ENCODE measurements at regions not wholly inside any gene's neighbourhood (a gene's known extent, or its start where the extent isn't known, plus 50 kb on each side); places are given as distances from the start of the nearest gene placed in this dataset.
A peak's percentile ranks its signal among the peaks of the same experiment; 100 is the strongest.

GRCh38 chr15:66919421-66919820 lies 146.0 kb upstream of the SMAD3 start (continued):
- TF ChIP-seq ETS1 (IDR thresholded peaks at IDR 0.05) (no peak), STAT1 (IDR thresholded peaks at IDR 0.05; ENCODE audit: unreplicated experiment) (no peak)

DNA sequence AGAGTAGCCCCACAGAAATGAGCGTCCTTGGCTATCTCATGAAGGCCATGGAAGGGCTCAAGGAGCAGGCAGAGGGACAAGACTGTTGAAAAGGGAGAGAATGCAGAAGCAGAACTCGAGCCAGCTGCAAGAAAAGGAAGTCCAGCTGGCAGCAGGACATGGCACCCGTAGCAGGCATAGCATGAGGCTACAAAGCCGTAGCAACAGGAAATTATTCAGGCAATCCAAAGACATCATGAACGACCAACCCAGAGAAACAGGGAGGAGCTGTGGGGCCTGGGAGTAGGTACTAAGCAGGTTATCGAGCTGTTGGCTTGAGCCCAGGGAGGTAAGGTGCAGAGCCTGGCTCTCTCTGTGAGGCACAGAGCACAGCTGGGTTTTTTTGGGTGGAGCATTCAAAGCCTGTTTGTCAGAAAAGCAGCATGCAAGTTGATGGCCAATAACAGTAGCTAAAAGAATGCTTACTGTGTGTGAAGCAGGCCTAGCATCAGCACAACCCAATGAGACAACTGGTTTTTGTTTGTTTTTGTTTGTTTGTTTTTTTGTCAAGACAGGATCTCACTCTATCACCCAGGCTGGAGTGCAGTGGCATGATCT lies 144.0 kb upstream of the SMAD3 start:
- H3K4me1 Mint-ChIP-seq, result no peaks in the 10 kb centered on the region
- no peaks in the 10 kb centered on the region for H3K4me1 ChIP-seq (ENCODE audit: insufficient read depth)
- H3K27ac ChIP-seq (ENCODE audit: low read depth), result no peak overlapping the region
- H3K27me3 Mint-ChIP-seq (ENCODE audit: insufficient read depth, low read depth, poor library complexity), result peaks cover 8% of the 10 kb centered on the region
- no peaks in the 10 kb centered on the region for H3K27me3 ChIP-seq (ENCODE audit: insufficient read depth)
- H3F3A ChIP-seq (replicated peaks; ENCODE audit: low read depth), result no peaks in the 10 kb centered on the region
- no peak overlapping the region for H3K4me3 Mint-ChIP-seq
- ATAC-seq (no peak), DNase-seq (ENCODE audit: low spot score) (no peak)
- H3K4me3 ChIP-seq, result no peak overlapping the region
- H3K36me3 Mint-ChIP-seq (ENCODE audit: low read depth), result peaks cover 5% of the 10 kb centered on the region; the same call in 2 of the 3 replicates
- peaks cover 7% of the 10 kb centered on the region for H3K9me2 ChIP-seq (ENCODE audit: insufficient read depth)
- H2AFZ ChIP-seq, result peak overlapping the region; percentile 18; the same call in 1 of the 2 replicates
- no peaks in the 10 kb centered on the region for H3K36me3 ChIP-seq (ENCODE audit: insufficient read depth)
- no peaks in the 10 kb centered on the region for H4K20me1 ChIP-seq (replicated peaks; ENCODE audit: insufficient read depth)
- no peak overlapping the region for H3K4me2 ChIP-seq
- no peaks in the 10 kb centered on the region for H3K79me2 ChIP-seq (replicated peaks; ENCODE audit: insufficient read depth)
- H3K9me3 Mint-ChIP-seq, result peaks cover 19% of the 10 kb centered on the region
- H3K27ac Mint-ChIP-seq, result no peak overlapping the region
- TF ChIP-seq POLR2AphosphoS5 (IDR thresholded peaks at IDR 0.05; ENCODE audit: low read depth) (no peak), JUNB (IDR thresholded peaks at IDR 0.05; ENCODE audit: unreplicated experiment) (no peak), ETS1 (IDR thresholded peaks at IDR 0.05) (no peak), EZH2phosphoT487 (IDR thresholded peaks at IDR 0.05; ENCODE audit: unreplicated experiment) (no peak), ZNF331 (CRISPR knock-in tag; IDR thresholded peaks at IDR 0.05; ENCODE audit: low read depth) (no peak), ZNF114 (CRISPR knock-in tag; IDR thresholded peaks at IDR 0.05) (no peak), NANOG (IDR thresholded peaks at IDR 0.05; ENCODE audit: borderline replicate concordance) (no peak), STAT1 (IDR thresholded peaks at IDR 0.05; ENCODE audit: unreplicated experiment) (no peak), CREB1 (CRISPR knock-in tag; IDR thresholded peaks at IDR 0.05; ENCODE audit: low read depth) (no peak)
- TF ChIP-seq, protein P1, sequence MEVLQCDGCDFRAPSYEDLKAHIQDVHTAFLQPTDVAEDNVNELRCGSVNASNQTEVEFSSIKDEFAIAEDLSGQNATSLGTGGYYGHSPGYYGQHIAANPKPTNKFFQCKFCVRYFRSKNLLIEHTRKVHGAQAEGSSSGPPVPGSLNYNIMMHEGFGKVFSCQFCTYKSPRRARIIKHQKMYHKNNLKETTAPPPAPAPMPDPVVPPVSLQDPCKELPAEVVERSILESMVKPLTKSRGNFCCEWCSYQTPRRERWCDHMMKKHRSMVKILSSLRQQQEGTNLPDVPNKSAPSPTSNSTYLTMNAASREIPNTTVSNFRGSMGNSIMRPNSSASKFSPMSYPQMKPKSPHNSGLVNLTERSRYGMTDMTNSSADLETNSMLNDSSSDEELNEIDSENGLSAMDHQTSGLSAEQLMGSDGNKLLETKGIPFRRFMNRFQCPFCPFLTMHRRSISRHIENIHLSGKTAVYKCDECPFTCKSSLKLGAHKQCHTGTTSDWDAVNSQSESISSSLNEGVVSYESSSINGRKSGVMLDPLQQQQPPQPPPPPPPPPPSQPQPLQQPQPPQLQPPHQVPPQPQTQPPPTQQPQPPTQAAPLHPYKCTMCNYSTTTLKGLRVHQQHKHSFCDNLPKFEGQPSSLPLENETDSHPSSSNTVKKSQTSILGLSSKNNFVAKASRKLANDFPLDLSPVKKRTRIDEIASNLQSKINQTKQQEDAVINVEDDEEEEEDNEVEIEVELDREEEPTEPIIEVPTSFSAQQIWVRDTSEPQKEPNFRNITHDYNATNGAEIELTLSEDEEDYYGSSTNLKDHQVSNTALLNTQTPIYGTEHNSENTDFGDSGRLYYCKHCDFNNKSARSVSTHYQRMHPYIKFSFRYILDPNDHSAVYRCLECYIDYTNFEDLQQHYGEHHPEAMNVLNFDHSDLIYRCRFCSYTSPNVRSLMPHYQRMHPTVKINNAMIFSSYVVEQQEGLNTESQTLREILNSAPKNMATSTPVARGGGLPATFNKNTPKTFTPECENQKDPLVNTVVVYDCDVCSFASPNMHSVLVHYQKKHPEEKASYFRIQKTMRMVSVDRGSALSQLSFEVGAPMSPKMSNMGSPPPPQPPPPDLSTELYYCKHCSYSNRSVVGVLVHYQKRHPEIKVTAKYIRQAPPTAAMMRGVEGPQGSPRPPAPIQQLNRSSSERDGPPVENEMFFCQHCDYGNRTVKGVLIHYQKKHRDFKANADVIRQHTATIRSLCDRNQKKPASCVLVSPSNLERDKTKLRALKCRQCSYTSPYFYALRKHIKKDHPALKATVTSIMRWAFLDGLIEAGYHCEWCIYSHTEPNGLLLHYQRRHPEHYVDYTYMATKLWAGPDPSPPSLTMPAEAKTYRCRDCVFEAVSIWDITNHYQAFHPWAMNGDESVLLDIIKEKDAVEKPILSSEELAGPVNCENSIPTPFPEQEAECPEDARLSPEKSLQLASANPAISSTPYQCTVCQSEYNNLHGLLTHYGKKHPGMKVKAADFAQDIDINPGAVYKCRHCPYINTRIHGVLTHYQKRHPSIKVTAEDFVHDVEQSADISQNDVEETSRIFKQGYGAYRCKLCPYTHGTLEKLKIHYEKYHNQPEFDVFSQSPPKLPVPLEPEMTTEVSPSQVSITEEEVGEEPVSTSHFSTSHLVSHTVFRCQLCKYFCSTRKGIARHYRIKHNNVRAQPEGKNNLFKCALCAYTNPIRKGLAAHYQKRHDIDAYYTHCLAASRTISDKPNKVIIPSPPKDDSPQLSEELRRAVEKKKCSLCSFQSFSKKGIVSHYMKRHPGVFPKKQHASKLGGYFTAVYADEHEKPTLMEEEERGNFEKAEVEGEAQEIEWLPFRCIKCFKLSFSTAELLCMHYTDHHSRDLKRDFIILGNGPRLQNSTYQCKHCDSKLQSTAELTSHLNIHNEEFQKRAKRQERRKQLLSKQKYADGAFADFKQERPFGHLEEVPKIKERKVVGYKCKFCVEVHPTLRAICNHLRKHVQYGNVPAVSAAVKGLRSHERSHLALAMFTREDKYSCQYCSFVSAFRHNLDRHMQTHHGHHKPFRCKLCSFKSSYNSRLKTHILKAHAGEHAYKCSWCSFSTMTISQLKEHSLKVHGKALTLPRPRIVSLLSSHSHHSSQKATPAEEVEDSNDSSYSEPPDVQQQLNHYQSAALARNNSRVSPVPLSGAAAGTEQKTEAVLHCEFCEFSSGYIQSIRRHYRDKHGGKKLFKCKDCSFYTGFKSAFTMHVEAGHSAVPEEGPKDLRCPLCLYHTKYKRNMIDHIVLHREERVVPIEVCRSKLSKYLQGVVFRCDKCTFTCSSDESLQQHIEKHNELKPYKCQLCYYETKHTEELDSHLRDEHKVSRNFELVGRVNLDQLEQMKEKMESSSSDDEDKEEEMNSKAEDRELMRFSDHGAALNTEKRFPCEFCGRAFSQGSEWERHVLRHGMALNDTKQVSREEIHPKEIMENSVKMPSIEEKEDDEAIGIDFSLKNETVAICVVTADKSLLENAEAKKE (CRISPR knock-in tag; IDR thresholded peaks at IDR 0.05), result no peak
- TF ChIP-seq, protein P2, sequence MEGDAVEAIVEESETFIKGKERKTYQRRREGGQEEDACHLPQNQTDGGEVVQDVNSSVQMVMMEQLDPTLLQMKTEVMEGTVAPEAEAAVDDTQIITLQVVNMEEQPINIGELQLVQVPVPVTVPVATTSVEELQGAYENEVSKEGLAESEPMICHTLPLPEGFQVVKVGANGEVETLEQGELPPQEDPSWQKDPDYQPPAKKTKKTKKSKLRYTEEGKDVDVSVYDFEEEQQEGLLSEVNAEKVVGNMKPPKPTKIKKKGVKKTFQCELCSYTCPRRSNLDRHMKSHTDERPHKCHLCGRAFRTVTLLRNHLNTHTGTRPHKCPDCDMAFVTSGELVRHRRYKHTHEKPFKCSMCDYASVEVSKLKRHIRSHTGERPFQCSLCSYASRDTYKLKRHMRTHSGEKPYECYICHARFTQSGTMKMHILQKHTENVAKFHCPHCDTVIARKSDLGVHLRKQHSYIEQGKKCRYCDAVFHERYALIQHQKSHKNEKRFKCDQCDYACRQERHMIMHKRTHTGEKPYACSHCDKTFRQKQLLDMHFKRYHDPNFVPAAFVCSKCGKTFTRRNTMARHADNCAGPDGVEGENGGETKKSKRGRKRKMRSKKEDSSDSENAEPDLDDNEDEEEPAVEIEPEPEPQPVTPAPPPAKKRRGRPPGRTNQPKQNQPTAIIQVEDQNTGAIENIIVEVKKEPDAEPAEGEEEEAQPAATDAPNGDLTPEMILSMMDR (conservative IDR thresholded peaks at IDR 0.05; ENCODE audit: low read depth in 2 of 2), result no peak

Data from GM23338 (cell line).